T-helper 1 cell treated with Interleukin-12 subunit alpha and Interleukin-12 subunit beta and Interleukin-4 antibody, amounts not matched to agents 30 μg/mL and 1 μg/mL, for 36 hours (primary cell): ENCODE measurements at regions not wholly inside any gene's neighbourhood (a gene's known extent, or its start where the extent isn't known, plus 50 kb on each side); places are given as distances from the start of the nearest gene placed in this dataset.
"Not testable (repeated sequence)": the region's sequence is repeated elsewhere in the genome, so short reads cannot be mapped to it uniquely, and the experiment has no call there.

Source experiments
- H3K27ac Mint-ChIP-seq: one replicate; pipeline ENCODE4 v1.8.0; 2021; ENCODE audit warnings: mild to moderate bottlenecking, mixed read lengths
- H3K27me3 Mint-ChIP-seq: one replicate; pipeline ENCODE4 v1.8.0; 2021; ENCODE audit warnings: low read depth, mixed read lengths
- H3K36me3 Mint-ChIP-seq: one replicate; pipeline ENCODE4 v1.8.0; 2021; ENCODE audit warnings: low read depth, mixed read lengths
- H3K4me1 Mint-ChIP-seq: one replicate; pipeline ENCODE4 v1.8.0; 2021; ENCODE audit warnings: low read depth, mixed read lengths
- H3K4me3 Mint-ChIP-seq: one replicate; pipeline ENCODE4 v1.8.0; 2021; ENCODE audit warnings: mild to moderate bottlenecking, moderate library complexity, mixed read lengths
- H3K9me3 Mint-ChIP-seq: one replicate; pipeline ENCODE4 v1.8.0; 2021; ENCODE audit warnings: mixed read lengths

DNA sequence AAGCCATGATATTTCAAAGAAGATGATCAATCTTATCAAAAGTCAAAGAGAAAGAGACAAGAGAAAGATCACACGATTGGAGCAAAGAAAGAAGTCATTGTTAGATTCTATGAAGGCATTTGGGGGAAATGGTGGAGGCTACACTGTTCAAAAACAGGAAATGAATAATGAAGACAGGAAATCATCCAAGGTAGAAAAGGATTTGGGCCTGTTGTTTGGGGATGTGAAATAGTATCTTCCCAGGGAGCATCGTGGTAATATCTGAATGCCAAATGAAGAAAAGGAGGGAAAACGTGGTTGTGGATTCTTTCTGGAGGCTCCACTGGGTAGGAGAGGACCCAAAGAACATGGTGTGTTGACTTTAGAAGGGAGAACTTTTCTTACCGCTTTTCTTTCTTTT is 482.4 kb downstream of the NLGN4X start:
- H3K4me3 Mint-ChIP-seq: no peak overlapping the region
- no peak overlapping the region for H3K27ac Mint-ChIP-seq
- no peaks in the 10 kb centered on the region for H3K4me1 Mint-ChIP-seq
- peaks cover 4% of the 10 kb centered on the region for H3K9me3 Mint-ChIP-seq
- no peaks in the 10 kb centered on the region for H3K27me3 Mint-ChIP-seq
- no peaks in the 10 kb centered on the region for H3K36me3 Mint-ChIP-seq

DNA sequence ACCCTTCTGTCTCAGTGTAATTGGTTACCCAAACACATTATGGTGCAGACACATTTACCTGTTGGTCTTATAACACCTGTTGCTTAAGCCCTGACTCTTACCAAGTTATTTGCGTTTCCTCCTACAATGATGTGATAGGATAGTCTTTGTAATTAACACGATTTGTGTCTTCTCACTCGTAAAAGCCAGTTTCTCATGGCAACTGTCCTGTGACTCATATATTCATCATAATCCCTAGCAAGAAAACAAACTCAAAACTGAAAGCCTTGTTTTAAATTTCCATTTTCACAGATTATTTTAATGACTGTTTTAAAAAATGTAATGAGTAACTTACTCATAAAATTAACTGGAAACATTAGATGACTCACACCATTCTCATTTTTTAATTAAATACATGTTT is 495.2 kb downstream of the NLGN4X start:
- Mint-ChIP-seq H3K9me3 (no peaks in the 10 kb centered on the region), H3K27me3 (no peaks in the 10 kb centered on the region), H3K4me3 (no peak overlapping the region), H3K4me1 (no peaks in the 10 kb centered on the region), H3K36me3 (no peaks in the 10 kb centered on the region), H3K27ac (no peak overlapping the region)

DNA sequence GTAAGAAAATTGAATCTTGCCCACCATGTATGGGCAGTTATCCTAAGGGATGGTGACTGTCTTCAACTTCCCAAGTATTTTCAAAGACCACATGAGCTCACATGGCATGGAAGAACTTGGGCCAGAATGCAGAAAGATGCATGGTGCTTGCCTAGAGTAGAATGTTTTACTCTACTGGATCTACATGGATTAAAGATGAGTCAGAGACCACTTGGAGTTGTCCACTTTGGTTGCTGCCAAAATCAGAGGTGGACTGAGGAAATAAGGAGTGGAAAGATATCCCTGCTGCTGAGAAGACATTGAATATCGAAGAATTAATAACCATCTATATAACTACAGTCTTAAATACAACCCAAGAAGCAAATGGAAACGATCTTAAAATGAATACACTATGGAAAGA is 498.1 kb downstream of the NLGN4X start:
- Mint-ChIP-seq H3K9me3 (no peaks in the 10 kb centered on the region), H3K27ac (no peak overlapping the region), H3K4me3 (no peak overlapping the region), H3K27me3 (no peaks in the 10 kb centered on the region), H3K36me3 (no peaks in the 10 kb centered on the region), H3K4me1 (no peaks in the 10 kb centered on the region)

DNA sequence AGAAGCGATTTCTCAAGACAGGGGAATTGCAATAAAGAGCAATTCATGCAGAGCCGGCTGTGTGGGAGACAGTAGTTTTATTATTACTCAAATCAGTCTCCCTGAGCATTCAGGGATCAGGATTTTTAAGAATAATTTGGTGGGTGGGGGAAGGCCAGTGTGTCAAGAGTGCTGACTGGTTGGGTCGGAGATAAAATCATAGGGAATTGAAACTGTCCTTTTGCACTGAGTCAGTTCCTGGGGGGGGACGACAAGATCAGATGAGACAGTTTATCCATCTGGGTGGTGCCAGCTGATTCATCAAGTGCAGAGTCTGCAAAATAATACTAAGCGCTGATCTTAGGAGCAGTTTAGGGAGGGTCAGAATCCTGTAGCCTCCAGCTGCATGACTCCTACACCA is 502.4 kb downstream of the NLGN4X start:
- no peak overlapping the region for H3K27ac Mint-ChIP-seq
- no peaks in the 10 kb centered on the region for H3K36me3 Mint-ChIP-seq
- no peaks in the 10 kb centered on the region for H3K4me1 Mint-ChIP-seq
- no peaks in the 10 kb centered on the region for H3K9me3 Mint-ChIP-seq
- no peak overlapping the region for H3K4me3 Mint-ChIP-seq
- no peaks in the 10 kb centered on the region for H3K27me3 Mint-ChIP-seq

DNA sequence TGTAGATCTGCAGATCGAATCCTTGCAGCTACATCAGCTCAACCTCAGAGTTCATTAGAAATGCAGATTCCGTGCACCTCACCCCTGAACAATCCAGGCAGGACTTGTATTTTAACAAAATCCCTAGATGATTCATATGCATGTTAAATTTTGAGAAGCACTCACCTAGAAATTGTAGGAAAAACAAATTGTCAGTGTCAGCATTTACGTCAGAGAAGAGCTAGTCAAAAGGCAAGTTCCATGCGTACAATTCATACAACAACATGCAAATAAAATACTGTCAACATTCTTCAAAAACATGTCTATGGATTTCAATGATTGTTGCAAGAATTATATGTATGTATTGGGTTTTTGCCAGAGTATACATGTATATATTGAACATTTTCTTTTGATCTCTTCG is 504.5 kb downstream of the NLGN4X start:
- H3K4me1 Mint-ChIP-seq: no peaks in the 10 kb centered on the region
- no peak overlapping the region for H3K4me3 Mint-ChIP-seq
- no peak overlapping the region for H3K27ac Mint-ChIP-seq
- H3K9me3 Mint-ChIP-seq: no peaks in the 10 kb centered on the region
- H3K27me3 Mint-ChIP-seq: no peaks in the 10 kb centered on the region
- H3K36me3 Mint-ChIP-seq: no peaks in the 10 kb centered on the region

DNA sequence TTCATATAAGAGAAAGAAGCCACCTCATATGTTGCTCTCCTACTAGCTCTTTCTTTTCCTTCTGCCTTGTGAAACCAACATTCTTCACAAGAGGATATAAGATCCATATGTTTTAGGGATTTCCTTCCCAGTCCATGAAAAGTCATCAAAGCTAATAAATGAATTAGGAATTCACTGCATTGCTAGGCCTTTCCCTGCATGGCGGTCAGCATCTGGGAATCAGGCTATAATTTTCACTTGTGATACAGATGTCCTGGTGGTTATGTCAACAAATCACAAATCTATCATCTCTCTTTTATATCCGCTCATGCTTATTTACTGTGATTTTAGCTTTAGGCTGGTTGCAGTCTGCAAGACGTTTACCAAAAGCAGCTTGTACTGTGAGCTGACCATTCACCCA is 510.0 kb downstream of the NLGN4X start:
- Mint-ChIP-seq H3K27ac (no peak overlapping the region), H3K9me3 (peaks cover 10% of the 10 kb centered on the region), H3K27me3 (no peaks in the 10 kb centered on the region), H3K4me3 (no peak overlapping the region), H3K4me1 (no peaks in the 10 kb centered on the region), H3K36me3 (no peaks in the 10 kb centered on the region)

DNA sequence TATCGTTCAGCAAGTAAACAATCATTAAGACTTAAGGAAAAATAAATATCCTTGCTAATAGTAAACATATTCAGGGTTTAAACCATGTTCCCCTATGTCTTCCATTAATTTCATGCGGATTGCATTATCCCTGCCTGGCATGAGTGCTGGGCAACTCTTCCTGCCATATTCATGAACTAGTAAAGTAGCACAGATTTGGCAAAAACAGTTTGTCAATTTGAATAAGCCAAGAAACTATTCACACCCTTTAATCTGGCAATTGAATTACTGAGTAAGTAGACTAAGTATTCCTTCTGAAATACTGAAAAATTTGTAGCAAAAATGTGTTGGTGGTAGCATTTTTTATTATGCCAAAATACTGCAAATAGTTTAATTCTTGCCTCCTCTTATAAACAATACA is 512.0 kb downstream of the NLGN4X start:
- H3K9me3 Mint-ChIP-seq: peaks cover 10% of the 10 kb centered on the region
- H3K27me3 Mint-ChIP-seq: no peaks in the 10 kb centered on the region
- no peak overlapping the region for H3K4me3 Mint-ChIP-seq
- no peaks in the 10 kb centered on the region for H3K36me3 Mint-ChIP-seq
- no peak overlapping the region for H3K27ac Mint-ChIP-seq
- H3K4me1 Mint-ChIP-seq: no peaks in the 10 kb centered on the region

DNA sequence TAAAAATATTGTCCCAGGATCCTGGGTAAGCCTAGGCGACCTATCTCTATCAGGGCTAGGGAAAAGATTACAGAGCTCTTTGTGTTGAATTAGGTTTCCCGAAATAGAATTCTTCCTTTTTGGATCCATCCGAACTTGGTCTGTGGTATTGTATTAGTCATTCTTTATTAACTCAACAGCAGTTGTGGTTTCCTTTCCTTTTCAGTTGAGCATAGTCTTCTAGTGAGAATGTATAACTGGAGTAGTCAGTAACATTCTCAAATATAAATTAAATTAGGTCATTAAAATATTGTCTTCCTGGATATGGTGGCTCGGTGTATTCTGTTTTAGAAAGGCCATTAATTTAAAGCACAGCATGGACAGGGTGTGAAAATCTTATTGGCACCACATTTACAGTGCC is 520.4 kb downstream of the NLGN4X start:
- Mint-ChIP-seq H3K4me1 (no peaks in the 10 kb centered on the region), H3K27me3 (no peaks in the 10 kb centered on the region), H3K9me3 (peaks cover 6% of the 10 kb centered on the region), H3K4me3 (no peak overlapping the region), H3K27ac (no peak overlapping the region), H3K36me3 (no peaks in the 10 kb centered on the region)

DNA sequence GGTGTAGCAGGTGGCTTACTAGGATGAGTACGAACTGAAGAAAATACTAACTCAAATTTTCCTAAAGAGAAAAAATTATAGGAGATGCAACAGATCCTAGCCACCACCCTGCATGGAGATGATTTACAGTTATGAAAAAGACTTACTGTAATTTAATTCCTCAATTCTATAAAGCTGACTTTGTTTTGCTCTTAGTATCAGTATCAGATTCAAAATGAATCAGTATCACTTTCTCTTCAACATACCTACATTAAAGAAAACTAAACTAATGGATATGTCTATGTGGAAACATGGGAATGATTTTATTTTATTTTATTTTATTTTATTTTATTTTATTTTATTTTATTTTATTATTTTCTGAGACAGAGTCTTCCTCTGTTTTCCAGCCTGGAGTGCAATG is 525.8 kb downstream of the NLGN4X start:
- Mint-ChIP-seq H3K27me3 (no peaks in the 10 kb centered on the region), H3K9me3 (peaks cover 3% of the 10 kb centered on the region), H3K4me1 (no peaks in the 10 kb centered on the region), H3K4me3 (no peak overlapping the region), H3K36me3 (no peaks in the 10 kb centered on the region), H3K27ac (no peak overlapping the region)

DNA sequence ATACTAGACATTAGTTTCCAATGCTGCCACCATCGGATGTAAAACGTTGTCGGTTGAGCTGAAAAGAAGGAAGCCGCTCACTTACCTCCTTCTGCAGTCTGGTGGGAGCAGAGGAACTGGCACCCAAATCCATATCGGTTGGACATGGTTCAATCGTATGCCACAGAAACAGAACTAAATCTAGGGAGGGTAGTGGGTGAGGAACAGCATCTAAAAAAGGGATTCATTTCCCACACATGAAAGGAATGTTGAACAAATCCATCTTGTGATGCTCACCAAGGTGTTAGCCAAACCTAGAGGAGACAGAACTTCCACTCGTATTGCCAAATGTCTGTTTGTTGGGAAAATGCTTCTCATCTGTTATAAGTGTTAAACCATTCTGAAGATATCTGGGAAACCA is 532.7 kb downstream of the NLGN4X start:
- Mint-ChIP-seq H3K4me3 (no peak overlapping the region), H3K9me3 (no peaks in the 10 kb centered on the region), H3K4me1 (no peaks in the 10 kb centered on the region), H3K36me3 (no peaks in the 10 kb centered on the region), H3K27me3 (no peaks in the 10 kb centered on the region), H3K27ac (no peak overlapping the region)

DNA sequence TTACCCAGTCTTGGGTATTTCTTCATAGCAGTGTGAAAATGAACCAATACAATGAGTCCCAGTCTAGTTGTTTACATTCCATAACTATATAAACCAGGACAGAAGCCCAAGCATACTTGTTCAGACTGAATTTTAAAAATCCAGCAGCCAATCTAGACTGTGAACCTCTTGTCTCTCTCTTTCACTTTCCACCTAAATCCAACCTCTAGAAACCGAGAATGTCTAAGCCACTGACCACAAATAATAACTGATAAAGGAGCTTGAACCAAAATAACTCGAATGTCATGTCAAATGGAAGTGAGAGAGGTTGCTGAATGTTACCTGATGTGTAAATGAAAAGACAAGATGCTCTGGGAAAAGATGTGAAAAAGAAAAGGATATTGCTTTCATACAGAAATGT is 544.7 kb downstream of the NLGN4X start:
- peaks cover 3% of the 10 kb centered on the region for H3K9me3 Mint-ChIP-seq
- H3K27me3 Mint-ChIP-seq: no peaks in the 10 kb centered on the region
- no peaks in the 10 kb centered on the region for H3K36me3 Mint-ChIP-seq
- H3K4me1 Mint-ChIP-seq: no peaks in the 10 kb centered on the region
- H3K4me3 Mint-ChIP-seq: no peak overlapping the region
- no peak overlapping the region for H3K27ac Mint-ChIP-seq

DNA sequence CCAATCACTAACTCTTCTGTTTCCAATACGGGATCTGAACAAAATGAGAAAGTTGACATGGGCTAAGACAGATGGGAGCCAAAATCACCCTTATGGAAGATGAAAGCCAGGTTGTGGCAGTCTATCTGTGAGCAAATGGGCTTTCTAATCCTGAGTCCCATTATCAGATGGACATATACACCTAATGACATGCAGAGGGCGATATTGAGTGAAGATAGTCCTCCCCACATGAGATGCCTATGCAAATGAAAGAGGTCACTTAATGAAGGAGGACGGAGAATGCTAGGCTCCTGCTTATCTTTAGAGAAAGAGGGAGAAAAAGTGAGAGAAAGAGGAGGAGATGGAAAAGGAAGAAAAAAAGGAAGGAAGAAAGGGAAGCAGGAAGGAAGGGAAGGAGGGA is 547.5 kb downstream of the NLGN4X start:
- Mint-ChIP-seq H3K27me3 (no peaks in the 10 kb centered on the region), H3K27ac (no peak overlapping the region), H3K4me3 (no peak overlapping the region)

DNA sequence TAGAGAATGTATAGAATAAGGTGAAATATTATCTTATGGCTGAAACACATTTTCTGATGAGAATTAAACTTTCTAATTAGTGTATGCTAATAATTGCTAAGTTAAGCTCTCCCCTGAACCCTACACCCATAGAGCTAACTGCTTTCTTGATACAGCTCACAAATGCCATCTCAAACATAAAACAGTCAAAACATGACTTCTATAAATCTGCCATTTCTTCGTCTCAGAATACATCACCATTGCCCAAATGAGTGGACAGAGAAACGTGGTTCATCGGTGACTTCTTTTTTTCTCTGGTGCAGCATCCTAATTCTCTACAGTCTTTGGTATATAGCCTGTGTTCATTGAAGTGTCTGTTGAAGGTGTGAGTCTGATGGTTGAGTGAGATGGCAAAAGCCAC is 554.6 kb downstream of the NLGN4X start:
- H3K4me3 Mint-ChIP-seq: no peak overlapping the region
- H3K9me3 Mint-ChIP-seq: peaks cover 4% of the 10 kb centered on the region
- no peaks in the 10 kb centered on the region for H3K27me3 Mint-ChIP-seq
- H3K4me1 Mint-ChIP-seq: no peaks in the 10 kb centered on the region
- no peak overlapping the region for H3K27ac Mint-ChIP-seq
- H3K36me3 Mint-ChIP-seq: no peaks in the 10 kb centered on the region

More for the DNA sequence above, 547.5 kb downstream of the NLGN4X start:
- no peaks in the 10 kb centered on the region for H3K9me3 Mint-ChIP-seq
- no peaks in the 10 kb centered on the region for H3K4me1 Mint-ChIP-seq
- no peaks in the 10 kb centered on the region for H3K36me3 Mint-ChIP-seq

DNA sequence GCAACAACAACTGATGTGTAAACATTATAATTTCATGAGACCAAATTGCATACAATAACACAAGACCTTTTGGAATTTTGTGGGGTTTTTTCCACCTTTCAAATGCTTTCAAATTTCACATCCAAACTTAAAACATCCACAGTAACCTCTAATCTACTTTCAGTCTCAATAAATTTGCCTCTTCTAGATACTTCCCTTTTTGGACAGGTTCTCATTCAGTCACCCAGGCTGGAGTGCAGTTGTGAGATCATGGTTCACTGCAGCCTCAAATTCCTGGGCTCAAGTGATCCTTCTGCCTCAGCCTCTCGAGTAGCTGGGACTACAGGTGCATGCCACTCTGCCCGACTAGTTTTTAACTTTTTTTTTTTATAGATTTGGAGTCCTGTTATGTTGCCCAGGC is 556.6 kb downstream of the NLGN4X start:
- Mint-ChIP-seq H3K9me3 (peaks cover 6% of the 10 kb centered on the region), H3K4me1 (no peaks in the 10 kb centered on the region), H3K36me3 (no peaks in the 10 kb centered on the region), H3K27me3 (no peaks in the 10 kb centered on the region), H3K4me3 (no peak overlapping the region), H3K27ac (no peak overlapping the region)

DNA sequence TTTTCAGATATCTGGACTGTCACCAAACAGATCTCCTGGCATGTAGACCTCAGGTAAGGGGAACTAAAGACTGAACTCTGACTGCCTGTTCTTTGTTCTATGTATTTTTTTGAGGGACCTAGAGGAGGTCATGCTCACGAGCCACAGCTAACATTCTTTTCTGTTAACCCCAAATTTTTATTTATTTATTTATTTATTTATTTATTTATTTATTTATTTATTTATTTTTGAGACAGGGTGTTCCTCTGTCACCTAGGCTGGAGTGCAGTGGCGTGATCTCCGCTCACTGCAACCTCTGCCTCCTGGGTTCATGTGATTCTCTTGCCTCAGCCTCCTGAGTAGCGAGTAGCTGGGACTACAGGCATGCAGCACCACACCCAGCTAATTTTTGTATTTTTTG is 562.0 kb downstream of the NLGN4X start:
- H3K27ac Mint-ChIP-seq, H3K4me1 Mint-ChIP-seq, H3K36me3 Mint-ChIP-seq, H3K4me3 Mint-ChIP-seq, H3K27me3 Mint-ChIP-seq: not testable (repeated sequence)
- H3K9me3 Mint-ChIP-seq: peaks cover 16% of the 10 kb centered on the region

DNA sequence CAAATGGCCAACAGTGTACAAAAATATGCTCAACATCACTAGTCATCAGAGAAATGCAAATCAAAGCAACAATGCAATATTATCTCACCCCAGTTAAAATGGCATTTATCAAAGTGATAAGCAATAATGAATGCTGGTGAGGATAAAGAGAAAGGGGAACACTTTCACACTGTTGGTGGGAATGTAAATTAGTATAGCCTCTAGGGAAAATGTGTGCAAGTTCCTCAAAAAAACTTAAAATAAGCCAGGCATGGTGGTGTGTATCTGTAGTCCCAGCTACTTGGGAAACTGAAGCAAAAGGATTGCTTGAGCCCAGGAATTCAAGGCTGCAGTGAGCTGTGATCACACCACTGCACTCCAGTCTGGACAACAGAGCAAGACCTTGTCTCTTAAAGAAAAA is 572.1 kb downstream of the NLGN4X start:
- H3K27ac Mint-ChIP-seq: no peak overlapping the region
- H3K4me3 Mint-ChIP-seq: no peak overlapping the region
- H3K36me3 Mint-ChIP-seq: no peaks in the 10 kb centered on the region
- no peaks in the 10 kb centered on the region for H3K27me3 Mint-ChIP-seq
- no peaks in the 10 kb centered on the region for H3K9me3 Mint-ChIP-seq
- no peaks in the 10 kb centered on the region for H3K4me1 Mint-ChIP-seq
